ENCODE measurements at regions not wholly inside any gene's neighbourhood (a gene's known extent, or its start where the extent isn't known, plus 50 kb on each side); places are given as distances from the start of the nearest gene placed in this dataset.

- DNase-seq (ENCODE audit: extremely low read depth in 1 of 2, low read depth in 1 of 2) = no peak
Observed at GRCh38 chr15:46297766-46298165, 662.9 kb downstream of the SQOR start.

GRCh38 chr15:46300716-46301115 is 665.9 kb downstream of the SQOR start:
- DNase-seq (ENCODE audit: extremely low read depth in 1 of 2, low read depth in 1 of 2) = no peak

GRCh38 chr15:46301291-46301690 is 666.5 kb downstream of the SQOR start:
- no peak for DNase-seq (ENCODE audit: extremely low read depth in 1 of 2, low read depth in 1 of 2)

DNA sequence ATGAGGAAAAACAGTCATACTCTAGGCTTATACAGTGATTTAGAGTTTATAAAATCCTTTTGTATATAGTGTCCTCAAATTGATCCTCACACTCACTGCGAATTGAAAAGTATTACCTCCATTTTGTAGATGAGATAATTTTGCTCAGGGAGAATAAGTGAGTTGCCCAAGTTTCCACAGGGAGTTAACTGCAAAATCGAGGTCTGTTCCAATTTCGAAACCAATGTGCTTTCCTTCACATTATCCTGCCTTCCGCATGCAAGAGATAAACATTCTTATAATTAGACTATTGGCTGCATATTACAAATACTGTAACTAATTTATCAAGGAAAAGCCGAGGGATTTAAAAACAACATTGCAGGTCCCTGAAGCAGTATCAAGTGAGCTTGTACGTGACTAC is 667.0 kb downstream of the SQOR start:
- no peak for DNase-seq (ENCODE audit: extremely low read depth in 1 of 2, low read depth in 1 of 2)

DNA sequence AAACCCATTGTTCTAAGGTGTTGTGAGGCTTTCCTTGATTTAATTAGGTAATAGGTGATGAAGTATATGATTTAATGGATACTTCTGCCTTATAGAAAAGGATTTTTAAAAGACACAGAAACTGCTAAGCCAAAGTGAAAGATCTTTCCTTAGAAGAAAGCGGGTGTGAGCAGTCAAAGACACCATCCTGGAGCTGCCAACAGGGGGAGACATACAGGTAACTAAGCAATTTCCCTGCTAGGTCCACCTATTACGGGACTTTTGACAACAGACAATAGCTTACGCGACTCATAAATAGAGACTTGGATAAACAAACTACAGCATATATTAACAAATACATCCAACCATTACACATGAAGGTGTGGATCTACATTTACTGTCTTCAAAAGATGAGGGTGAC is 669.5 kb downstream of the SQOR start:
- no peak for DNase-seq (ENCODE audit: extremely low read depth in 1 of 2, low read depth in 1 of 2)

- DNase-seq (ENCODE audit: extremely low read depth in 1 of 2, low read depth in 1 of 2) = no peak
Observed at GRCh38 chr15:46307746-46308145, 672.9 kb downstream of the SQOR start.

DNA sequence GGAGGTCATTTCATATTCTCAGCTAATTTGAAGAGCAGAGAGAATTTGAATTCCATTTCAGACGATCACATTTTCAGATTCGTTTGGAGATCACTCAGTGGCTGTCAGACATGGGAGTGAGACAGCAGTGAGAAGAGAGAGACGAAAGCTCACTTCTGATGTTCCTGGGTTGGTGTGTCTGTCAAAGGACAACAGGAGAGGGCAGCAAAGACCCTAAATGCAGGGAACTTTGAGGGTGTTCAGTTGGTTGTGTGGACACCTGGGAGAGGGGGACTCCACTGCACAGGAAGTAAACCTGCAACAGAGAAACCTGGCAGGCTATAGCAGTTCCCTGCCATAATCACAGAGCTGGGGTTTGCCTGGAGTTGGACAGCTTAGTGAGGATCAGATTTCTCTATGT is 675.1 kb downstream of the SQOR start:
- DNase-seq (ENCODE audit: extremely low read depth in 1 of 2, low read depth in 1 of 2) = no peak

GRCh38 chr15:46312133-46312740 is 677.4 kb downstream of the SQOR start:
- DNase-seq (ENCODE audit: extremely low read depth in 1 of 2, low read depth in 1 of 2) = peak; percentile 9 to 12

GRCh38 chr15:46315434-46315833 is 680.6 kb downstream of the SQOR start:
- DNase-seq (ENCODE audit: extremely low read depth in 1 of 2, low read depth in 1 of 2) = no peak

- DNase-seq (ENCODE audit: extremely low read depth in 1 of 2, low read depth in 1 of 2) = no peak
Observed at GRCh38 chr15:46316024-46316423, 681.2 kb downstream of the SQOR start.

GRCh38 chr15:46317029-46317428 is 682.2 kb downstream of the SQOR start:
- DNase-seq (ENCODE audit: extremely low read depth in 1 of 2, low read depth in 1 of 2) = no peak

GRCh38 chr15:46322753-46323152 is 687.9 kb downstream of the SQOR start:
- no peak for DNase-seq (ENCODE audit: extremely low read depth in 1 of 2, low read depth in 1 of 2)

- no peak for DNase-seq (ENCODE audit: extremely low read depth in 1 of 2, low read depth in 1 of 2)
Observed at GRCh38 chr15:46326173-46326572, 691.3 kb downstream of the SQOR start.

DNA sequence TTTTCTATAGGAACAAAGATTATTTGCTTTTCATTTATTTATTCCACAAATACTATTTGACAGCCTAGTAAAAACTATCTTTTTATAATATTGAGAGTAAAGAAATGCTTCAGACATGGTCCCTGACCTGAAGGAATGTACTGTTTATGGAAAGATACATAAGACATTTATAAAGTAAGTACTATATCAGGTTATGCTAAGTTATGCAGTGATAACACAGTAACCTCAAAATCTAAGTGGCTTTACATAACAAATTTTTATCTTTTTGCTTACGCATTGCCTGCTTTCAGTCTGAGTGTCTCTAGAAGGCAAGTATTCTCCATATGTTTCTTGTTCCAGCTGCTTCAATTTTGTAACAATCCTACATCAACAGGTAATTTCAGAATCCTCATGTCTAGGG is 694.0 kb downstream of the SQOR start:
- no peak for DNase-seq (ENCODE audit: extremely low read depth in 1 of 2, low read depth in 1 of 2)

DNA sequence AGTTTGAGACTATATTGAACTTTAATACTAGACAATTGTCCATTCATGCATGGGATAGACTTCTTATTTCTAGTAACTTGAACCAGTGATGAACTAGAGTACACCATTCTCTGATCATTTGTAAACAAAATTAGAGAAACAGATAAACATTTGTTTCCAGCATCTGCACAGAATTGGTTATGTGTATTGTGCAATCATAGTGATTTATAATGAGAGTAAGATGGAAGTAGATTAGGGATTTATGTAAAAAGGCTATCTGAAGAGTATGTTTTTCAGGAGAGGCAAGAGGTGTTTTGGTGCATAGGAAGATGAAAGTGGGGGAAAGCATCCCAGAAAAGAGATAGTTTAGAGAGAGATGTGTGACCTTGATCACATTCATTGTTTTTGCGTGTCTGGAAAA is 695.0 kb downstream of the SQOR start:
- DNase-seq (ENCODE audit: extremely low read depth in 1 of 2, low read depth in 1 of 2) = no peak

DNA sequence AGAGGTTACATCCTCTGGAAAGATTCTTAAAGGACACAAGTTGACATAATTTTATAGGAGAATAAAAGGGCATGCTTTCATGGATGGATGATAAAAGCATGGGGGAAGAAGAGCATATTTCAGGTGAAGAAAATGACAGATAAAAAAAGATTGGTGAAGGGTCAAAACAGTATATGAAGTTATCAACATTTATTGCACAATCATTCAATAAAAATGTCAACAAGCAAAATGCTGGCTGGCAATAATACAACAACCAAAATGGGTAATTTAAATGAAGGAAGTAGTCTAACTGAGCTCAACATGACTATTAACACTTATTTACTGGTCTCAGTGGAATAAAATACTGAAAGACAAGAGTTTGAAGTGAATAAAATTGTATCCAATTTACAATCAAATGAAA is 696.7 kb downstream of the SQOR start:
- no peak for DNase-seq (ENCODE audit: extremely low read depth in 1 of 2, low read depth in 1 of 2)

DNA sequence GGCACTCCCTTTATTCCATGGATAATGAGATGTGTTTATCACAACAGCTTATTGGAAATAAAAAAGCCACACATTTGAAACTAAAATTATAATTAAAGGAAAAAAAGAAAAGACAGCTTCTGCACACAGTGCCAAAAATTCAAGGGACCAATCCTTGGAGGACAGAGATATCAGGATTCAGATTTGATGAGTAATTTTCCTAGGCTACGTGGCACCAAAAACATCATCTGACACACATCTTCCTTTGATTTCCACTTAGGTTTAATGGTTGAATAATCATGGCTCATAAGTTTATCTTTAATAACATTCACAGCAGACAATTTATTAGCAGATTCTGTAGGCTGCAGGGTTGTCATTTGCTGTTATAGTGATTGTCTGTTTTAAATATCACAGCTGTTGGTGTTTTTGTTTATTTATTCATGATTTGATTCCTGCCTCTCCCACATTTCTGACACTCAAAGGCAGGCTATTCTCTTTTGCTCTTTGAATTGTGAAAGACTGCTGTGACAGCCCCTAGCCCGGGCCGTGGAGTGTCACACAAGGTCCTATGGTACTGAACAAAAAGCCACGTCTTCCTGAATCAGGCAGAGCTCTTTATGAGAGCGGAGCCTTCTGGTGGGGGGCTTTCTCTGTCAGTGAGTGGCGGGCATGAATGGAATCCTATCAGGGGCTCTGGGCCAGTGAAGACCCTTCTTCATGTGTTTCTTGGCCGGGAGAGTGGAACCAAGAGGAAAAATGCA is 708.5 kb downstream of the SQOR start:
- DNase-seq (ENCODE audit: extremely low read depth in 1 of 2, low read depth in 1 of 2) = no peak

DNA sequence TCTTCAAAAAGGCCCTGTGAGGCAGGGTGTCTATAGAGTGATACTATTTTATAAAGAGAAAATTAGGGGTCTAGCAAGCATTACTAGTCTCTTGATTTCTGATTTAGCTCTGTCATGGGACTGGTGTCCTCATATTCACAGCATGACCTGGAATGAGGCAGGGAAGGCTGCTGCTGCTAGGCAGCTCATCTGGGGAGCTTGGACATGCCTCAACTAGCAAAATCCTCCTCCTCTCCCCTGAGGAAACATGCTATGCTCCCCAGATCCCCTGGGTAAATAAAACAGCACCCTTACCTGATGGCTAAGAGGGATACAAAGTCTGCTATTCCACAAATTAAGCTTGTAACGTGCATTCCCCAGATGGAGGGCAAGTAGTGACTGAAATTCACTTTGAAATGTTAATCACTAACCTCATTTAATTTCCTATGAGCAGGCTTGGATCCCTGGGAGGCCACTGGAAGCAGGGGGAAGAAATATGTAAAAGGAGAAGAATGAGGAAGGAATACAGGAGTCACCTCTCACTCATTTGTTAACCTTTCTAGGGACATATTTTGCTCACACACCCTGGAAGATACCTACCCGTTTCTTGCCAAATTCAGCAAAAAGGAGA is 709.4 kb downstream of the SQOR start:
- no peak for DNase-seq (ENCODE audit: extremely low read depth in 1 of 2, low read depth in 1 of 2)

DNA sequence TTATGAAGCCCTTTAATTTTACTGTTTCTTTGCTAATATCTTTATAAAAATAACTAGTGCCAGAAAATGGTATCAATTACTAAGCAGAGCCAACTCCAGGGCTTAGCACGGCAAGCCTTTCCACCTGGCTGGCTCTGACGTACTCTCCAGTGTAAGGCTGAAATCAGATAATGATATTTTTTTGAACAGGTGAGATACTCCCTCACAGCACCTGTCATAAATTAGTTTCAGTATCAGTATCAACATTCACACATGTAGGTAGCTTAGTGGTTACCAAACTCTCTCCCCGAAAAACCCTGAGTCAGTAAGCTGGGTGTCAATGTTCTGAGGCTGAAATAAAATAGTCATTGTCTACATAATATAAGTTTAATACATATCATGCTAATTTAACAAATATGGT is 710.1 kb downstream of the SQOR start:
- DNase-seq (ENCODE audit: extremely low read depth in 1 of 2, low read depth in 1 of 2) = no peak

DNA sequence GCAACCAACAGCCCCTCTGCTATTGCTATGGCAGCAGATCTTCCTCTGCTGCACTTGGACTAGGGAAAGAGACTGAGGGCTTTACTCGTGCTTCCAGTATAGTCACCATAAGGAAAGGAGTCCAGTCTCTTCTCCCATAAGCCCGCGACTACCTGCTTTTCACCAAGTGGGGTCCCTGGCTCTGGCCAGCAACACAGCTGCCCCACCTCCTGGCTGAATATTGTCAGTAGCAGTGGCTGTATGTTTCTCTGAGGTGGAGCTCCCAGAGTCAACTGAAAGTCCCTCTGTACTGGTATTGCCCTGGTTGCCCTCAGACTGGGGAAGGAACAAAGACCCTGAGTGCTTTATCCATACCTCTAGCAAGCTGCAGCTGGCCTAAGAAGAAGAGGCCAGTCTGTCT is 719.6 kb downstream of the SQOR start:
- no peak for DNase-seq (ENCODE audit: extremely low read depth in 1 of 2, low read depth in 1 of 2)

DNA sequence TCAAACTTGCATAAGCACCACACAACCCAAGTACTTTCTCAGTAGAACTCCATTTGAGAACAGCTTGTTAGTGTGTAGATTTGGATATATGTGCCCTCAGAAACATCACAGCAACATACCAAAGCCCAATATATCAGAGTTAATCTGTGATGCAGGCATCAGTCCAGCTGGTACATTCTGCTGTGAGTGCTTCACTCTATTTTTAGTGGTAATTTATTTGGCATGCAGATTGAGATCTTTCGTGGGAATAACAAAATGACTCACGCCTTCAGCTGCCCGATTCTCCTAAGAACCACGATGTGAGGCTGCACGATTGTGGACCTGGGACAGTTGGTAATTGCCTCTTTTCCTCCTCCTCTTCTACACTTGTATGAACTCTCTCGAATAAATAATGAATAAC is 730.7 kb downstream of the SQOR start:
- no peak for DNase-seq (ENCODE audit: extremely low read depth in 1 of 2, low read depth in 1 of 2)

DNA sequence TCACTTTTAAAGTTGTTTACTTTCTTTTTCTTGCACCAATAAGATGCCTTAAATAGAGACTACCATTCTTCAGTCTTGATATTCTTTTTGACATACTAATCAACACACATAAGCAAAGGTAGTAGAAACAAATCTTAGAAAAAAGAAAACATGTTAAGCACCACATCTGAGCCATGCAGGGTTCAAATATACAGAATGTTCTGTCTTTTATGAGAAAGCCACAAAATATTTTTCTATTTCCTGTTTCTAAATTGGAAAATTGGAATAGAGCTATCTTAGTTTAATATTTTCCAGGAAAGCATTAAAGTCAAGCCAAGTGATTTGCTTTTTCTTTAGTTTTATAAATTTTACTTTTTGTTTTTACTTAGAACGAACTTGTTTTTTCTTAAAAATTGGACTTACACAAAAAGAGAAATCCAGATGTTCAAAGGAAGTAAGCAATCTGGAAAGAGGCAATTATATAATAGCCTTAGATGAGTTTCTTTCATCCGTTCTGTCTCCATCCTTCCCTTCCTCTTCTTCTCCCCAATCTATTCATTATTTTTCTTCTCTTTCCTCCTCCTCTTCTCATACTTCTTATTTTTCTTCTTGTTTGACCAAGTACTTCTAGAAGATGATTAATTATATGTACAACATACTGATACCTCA is 731.7 kb downstream of the SQOR start:
- no peak for DNase-seq (ENCODE audit: extremely low read depth in 1 of 2, low read depth in 1 of 2)

Measured in stimulated activated CD8-positive, alpha-beta memory T cell treated with anti-CD3 and anti-CD28 coated beads, Interleukin-7, amount 100 ng/mL, for 48 hours (primary cell).